Stimulated activated CD8-positive, alpha-beta memory T cell treated with anti-CD3 and anti-CD28 coated beads, Interleukin-7, amount 100 ng/mL, for 4 hours (primary cell): ENCODE measurements at regions not wholly inside any gene's neighbourhood (a gene's known extent, or its start where the extent isn't known, plus 50 kb on each side); places are given as distances from the start of the nearest gene placed in this dataset.
"Not testable (repeated sequence)": the region's sequence is repeated elsewhere in the genome, so short reads cannot be mapped to it uniquely, and the experiment has no call there.

ENCODE experiments used
- DNase-seq, 2 donors: peaks; one replicate each; pipeline ENCODE4 v3.0.0-alpha.2; 2020; ENCODE audit warnings: low read depth in 2 of 2

DNA sequence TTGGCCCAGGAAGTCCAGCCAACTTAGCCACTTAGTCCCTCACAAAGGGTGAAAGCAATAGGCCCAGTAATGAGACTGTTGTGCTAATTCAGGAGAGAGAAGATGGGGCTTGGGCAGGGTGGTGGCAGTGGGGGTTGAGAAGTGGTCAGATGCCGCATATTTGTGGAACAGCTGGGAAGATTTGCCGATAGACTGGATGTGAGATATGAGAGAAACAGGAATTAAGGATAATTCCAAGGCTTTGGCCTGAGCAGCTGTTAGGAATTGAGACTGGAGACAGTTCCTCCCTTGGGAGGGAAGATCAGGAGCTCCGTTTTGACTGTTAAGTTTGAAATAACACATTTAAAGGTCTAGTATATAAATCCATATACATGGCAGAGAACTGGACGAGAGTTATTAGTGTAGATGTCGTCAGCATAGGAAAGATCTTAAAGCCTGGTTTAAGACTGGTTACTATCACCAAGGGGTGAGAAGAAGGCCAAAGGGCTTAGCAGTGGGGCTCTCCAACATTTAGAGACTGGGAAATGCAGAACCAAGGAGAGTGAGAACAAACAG lies 323.7 kb upstream of the FAM78B start:
- no peak for DNase-seq

DNA sequence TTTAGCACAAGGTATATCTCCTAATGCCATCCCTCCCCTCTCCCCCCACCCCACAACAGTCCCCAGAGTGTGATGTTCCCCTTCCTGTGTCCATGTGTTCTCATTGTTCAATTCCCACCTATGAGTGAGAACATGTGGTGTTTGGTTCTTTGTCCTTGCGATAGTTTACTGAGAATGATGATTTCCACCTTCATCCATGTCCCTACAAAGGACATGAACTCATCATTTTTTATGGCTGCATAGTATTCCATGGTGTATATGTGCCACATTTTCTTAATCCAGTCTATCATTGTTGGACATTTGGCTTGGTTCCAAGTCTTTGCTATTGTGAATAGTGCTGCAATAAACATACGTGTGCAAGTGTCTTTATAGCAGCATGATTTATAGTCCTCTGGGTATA lies 327.0 kb upstream of the FAM78B start:
- not testable (repeated sequence) for DNase-seq

DNA sequence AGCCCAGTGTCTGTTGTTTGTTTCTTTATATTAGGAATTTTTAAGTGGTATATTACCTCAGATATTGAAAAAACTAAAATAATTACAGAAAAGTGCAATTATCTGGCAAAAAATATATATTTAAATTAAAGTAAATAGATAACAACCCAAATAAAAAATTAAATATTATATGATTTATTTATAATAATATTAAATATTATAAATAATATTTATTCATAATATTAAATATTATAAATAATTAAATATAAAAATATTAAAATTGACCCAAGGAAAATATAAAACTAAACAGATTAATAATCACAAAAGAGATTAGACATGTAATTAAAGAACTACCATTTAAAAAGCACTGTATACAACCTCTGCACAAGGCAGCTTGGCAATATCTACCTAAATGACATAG lies 331.9 kb upstream of the POGK start:
- no peak for DNase-seq

DNA sequence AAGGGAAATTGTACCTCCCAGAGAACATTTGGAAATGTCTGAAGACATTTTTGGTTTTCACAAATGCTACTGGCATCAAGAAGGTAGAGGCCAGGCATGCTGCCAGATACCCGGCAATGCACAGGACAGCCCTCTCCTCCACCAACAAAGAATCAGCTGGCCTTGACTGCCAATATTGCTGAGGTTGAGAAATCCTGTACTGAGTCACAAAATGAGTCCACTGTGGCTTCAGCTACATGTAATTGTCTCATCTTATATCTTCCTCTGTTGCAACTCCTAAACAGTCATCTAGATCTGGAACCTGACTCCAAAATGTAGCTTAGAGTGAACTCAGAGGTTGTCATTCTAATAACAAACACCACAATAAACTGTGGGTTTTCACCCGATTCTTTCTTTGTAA lies 327.5 kb upstream of the POGK start:
- DNase-seq = no peak

DNA sequence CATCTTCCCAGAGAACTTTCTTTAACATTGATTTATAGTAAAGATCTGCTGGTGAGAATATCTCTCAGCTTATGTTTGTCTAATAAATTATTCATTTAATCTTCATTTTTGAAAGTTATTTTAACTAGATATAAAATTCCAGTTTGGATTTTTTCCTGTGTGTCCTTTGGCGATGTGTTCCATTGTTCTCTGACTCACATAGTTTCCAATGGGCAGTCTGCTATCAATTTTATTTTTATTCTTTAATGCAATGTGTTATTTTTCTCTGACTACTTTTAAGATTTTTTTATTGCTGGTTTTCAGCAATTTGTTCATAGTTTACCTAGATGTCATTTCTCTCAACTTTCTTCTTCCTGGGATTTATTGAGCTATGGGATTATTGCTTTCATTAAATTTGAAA lies 325.2 kb upstream of the POGK start:
- DNase-seq = no peak

DNA sequence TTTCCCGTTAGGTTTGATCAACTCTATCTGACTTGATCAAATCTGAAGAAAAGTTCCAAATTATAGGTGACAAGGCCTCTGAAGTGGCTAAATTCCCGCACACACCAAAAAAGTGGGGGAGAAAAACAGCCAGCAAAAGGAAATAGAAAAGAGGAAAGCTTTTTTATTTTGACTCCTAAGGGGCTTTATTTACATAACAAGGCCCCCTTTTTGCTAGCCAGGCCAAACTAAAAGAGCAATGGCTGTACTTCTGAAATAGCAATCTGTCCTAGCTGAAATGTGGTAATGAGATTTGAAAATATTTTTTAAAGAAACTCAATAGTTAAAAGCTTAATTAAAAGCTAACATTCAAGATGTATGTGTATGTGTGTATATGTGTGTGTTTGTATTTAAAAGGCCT lies 311.5 kb upstream of the POGK start:
- DNase-seq = no peak

DNA sequence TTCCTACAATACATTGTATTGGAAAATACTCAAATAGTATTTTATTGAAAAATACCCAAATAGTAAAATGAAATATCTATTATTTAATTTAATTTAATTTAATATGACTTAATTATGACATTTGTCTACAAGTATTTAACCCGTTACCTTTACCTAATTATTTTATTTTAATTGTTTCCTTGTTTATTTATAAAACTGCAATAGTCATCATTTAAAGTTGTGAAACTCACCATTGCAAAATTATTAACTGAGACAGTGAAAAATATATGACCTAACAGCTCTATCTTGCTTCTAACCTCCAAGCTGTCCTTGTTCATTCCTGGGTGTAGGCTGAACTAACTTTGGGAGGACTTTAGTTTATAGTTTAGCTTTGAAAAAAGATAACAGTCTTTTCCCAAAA lies 300.6 kb upstream of the POGK start:
- DNase-seq = no peak

DNA sequence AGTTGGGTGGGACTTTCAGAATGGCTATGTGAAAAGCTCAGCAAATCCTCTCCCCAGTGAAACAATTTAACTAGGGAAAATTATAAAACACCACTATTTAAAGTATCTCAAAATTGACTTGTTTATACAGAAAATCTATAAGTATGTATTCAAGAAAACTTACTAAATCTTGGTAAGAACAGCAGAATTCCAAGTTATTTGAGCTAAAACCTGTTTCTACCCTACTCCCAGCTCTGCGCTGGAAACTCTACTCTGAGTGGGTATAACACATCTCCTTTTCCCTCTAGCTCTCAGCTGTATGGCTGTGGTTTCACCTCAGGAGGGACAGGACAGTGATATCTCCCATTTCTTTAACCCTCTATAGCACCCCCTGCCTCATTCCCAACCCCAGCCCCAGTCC lies 295.2 kb upstream of the POGK start:
- no peak for DNase-seq

DNA sequence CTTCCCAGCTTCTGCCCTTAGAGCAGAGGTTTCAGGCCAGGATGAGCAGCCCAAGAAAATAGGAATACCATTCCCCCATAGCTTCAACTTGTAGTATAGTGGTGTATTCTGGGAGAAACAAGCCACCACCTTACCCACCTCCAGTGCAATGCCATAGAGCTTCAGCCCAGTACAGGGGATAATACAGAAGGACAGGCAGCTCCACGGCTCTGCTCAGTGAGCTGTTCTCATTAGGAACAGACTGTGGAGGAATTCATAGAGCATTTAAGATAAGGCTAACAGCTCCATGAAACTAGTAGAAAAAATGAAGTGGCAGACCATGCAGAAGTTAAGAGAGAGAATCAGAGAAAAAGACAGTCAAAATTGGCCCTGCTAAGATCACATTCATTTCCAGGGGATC lies 294.7 kb upstream of the POGK start:
- no peak for DNase-seq

DNA sequence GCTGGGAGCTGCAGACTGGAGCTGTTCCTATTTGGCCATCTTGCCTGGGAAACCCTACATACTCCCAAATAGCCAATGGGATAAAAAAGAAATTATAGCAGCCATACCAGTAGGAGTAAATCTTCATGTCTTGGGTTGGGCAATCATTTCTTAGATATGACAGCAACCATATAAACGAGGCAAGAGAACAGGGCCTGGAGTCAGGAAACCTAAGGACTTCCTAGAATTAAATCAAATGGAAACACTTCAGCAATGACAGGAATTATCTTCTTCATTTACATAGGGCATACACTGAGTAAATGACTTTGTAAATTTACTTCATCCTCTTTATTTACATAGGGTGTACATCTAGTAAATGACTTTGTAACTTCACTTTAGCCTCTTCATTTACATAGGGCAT lies 286.6 kb upstream of the POGK start:
- no peak for DNase-seq

DNA sequence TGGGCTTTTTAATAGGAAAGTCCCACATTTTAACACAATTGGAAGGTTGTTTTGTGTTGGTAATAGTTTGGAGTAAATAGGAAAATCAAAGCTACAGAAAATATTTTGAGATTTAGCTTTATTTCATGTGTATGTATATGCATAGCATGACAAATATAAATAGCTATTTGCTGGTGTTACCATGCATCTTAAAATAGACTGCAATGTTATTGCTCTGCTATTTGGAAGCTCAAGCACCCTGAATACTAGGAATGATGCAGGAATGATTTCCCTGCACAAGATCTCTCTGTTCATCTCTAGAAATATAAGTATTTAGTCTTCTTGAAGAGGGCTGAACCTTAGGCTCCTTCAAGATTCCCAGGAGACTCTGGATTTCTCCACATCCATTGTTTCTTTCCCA lies 268.3 kb upstream of the POGK start:
- DNase-seq = no peak

DNA sequence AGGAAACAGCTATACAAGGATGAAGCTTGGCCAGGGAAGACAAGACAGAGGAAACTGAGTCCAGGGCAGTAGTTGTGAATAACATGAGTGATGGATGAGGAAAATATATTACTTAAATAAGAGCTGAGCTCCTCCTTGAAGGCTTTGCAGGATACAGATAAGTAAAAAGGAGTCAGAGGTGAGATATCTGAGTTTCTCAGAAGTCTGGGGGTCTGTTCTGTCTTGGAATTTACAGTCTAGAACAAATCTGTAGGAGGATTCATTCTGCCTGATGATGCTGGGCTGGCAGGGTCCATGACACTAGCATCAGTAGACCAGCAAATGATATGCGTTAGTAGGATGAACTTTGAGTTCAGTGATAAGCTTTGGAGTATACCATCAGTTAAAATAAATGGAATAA lies 266.1 kb upstream of the POGK start:
- no peak for DNase-seq

DNA sequence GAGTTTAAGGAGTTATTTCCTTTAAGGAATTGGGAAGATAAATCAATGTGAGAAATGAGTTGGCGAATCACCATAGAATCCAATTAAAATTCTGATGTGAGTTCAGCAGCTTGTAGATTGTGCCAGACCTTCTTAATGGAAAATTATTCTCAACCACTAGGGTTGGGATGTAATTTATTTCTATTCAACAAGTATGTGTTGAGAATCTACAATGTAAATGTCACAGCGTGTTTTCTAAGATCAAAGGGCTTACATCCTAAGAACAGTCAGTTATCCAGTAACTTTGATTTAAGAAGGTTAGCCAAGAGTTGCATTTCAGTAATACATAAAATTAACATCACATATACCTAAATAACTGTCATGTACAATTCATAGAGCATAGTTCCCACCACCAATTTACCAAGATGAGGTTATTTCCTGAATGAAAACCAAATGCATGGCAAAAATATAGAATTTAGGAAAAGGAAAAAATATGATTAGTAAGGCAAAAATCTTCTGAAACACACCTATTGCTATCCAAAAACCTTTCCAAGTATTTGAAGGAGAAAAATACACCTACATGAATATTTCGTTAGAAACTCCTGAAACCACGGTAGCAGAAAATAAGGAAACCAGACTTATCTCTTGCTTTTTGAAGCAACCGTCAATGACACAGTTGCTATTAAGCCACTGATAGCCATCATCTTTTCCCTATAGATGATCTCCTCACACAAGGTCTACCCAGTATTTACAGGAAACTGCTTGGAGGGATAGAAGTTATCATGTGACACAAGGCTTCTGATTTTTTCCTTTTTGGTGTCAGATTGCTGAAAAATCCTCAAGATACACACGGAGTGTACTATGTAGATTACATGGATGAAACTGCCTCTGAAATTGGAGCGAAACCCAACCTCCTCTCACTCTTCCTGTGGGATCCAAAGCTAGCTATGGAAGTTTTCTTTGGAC lies 259.4 kb upstream of the POGK start:
- DNase-seq = no peak

DNA sequence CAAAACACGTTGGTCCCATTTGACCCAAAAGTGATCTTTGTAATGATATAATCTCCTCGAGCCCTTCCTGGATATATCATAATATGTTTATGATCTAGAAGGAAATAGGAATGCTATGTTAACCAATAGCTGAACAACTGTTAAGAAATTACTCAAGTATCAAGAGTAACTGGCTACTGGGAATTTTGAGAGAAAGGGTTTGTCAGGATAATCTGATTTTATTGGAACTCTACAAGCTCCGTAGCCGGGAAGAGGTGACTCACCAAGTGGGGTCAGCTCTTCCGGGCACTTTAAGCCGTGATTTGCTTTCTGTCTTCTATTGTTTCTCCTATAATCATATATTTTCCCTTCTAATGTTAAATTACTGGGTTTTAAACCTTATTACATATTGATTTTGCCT lies 250.5 kb upstream of the POGK start:
- DNase-seq = no peak

DNA sequence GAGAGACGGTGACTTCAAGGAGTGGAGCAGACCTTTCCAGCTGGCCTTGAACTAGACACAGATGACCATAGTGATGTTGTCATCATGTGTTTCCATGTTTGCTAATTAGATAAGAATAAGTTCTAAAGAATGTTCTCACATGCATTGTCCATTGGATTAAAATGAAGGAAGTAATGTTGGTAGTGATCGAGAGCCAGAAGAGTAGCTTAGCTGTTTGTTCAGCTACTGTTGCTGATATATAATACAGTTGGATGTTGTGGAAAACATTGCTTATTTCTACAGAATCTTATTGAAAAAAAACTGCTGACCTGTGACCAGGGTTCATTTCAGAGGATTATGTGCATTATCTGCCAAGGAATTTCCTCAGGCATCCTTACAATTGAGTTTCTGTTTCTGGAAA lies 249.1 kb upstream of the POGK start:
- no peak for DNase-seq

DNA sequence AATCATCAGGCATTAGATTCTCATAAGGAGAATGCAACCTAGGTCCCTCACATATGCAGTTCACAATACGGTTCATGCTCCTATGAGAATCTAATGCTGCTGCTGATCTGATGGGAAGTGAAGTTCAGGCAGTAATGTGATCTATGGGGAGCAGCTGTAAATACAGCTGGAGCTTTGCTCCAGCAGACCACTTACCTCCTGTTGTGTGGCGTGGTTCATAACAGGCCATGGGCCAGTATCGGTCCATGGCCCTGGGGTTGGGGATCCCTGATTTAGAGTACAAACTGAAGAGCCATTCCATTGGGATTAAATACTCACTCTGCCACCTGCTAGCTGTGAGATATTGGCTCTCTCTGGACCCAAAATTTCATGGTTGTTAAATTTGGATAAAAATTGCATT lies 244.6 kb upstream of the POGK start:
- DNase-seq = no peak

DNA sequence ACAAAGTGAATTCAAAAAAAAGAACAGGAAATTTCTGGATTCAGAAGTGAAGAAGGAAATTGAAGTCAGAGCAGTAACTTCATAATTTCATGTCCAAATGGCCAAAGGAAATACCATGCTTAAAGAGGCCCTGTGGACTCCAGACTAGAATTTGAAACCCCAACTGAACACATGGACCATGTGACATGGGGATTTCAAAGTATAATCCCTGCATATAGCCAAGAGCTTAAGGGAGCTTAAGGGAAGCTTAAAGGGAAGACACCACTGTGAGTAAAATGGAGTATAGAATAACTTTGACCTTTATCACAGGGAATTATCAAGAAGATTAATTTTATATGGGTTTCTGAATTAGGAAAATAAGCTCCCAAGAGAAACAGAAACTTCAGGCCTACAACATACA lies 241.8 kb upstream of the POGK start:
- DNase-seq = no peak

DNA sequence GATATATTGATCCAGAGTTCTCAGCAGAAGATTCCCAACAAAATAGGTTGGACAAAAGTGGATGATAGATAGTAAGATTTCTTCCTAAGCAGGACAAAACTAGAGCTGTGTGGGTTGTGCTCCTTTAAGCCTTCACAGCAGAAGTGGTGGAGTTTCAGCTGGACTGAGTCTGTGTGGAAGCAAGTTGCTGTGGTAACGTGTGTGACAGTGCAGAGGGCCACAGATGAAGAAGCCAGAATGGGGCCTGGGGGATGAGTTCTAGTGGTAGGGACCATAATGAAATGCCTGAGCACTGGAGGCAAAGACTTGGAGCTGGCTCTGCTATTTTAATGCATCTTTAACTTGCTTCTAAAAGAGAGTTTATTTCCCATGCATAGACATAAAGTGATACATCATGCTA lies 238.7 kb upstream of the POGK start:
- DNase-seq = no peak

DNA sequence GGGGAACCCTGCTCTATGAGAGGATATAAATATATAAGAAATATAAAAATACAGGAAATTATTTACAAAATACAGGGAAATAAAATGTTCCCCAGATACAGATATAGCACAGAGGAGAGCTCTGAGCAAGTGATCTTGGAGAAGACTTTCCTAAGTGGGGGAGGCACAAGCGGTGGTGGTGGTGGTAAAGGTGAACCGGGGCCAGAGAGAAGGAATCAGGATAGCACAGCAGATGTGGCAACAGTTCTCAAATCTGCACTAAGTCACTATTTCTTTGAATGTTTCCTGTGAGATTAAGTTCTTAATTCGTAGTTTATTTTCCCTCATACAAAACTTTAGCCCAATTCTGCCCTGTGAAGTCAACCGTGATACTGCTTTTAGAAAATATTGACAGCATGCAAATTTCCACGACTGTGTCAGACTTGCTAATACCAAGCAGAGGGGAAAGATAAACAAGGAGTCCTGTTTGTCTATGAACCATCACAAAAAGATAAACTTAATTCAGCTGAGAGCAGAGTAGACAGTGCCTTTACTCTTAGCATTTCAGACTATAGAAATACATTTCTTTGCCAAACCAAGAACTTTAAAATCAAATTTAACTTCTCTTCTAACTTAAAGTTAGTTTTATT lies 237.5 kb upstream of the POGK start:
- DNase-seq = no peak

DNA sequence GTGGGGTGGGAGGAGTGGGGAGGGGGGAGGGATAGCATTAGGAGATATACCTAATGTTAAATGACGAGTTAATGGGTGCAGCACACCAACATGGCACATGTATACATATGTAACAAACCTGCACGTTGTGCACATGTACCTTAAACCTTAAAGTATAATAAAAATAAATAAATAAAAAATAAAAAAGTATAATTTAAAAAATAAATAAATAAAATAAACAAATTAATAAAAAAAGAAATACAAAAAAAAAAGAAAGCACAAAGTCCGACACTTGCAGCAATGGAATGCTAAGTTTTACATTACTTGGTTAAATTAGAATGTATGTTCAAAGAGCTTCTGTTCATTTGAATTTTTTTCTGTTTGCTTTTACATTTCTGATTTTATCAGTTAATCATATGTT lies 236.5 kb upstream of the POGK start:
- not testable (repeated sequence) for DNase-seq

DNA sequence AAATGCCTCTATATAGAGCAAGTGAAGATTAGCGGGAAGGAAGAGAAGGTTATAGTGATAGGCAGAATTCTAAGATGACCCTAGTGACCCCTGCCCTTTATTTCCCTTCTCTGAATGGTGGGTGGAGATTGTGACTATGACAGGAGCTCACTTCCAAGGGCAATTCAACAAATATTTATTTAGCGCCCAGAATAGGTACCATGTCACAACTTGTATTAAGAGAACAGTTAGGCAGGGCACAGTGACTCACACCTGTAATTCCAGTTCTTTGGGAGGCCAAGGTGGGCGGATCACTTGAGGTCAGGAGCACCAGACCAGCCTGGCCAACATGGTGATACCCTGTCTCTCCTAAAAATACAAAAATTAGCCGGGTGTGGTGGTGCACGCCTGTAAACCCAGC lies 236.0 kb upstream of the POGK start:
- no peak for DNase-seq

DNA sequence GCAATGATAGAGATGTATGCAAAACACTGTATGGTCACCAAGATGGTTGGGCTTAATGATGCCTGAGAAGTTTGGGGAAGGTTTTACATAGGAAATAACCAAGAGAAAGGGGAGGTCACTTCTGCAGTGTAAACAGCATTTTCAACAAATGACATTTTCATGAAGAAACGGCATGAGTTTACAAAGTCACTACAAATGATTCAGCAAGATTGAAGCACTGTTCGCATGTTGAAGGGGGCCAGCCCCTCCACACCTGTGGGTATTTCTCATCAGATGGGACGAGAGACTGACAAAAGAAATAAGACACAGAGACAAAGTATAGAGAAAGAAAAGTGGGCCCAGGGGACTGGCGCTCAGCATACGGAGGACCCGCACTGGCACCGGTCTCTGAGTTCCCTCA lies 234.1 kb upstream of the POGK start:
- DNase-seq = no peak

DNA sequence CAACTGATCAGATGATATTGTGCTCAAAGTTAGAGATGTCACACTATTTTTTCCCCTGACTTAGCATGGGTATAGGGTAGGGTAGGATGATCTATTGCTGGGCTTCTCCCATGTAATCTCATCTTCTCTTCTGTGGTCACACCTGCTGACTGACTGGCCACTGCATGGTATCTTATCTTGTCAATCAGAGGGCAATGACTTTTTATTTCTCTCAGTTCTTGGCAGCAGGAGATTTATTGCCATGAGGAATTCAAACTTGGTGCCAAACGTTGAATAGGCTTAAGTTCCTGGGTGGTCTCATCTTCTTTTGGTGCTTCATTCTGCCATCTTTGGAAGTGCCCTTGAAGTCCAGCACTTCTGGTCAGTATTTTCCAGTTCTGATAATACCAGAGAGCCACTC lies 226.4 kb upstream of the POGK start:
- DNase-seq = no peak
